Stimulated activated CD4-positive, alpha-beta T cell treated with anti-CD3 and anti-CD28 coated beads, Interleukin-4, amount 100 ng/mL, for 48 hours (primary cell): ENCODE measurements at regions not wholly inside any gene's neighbourhood (a gene's known extent, or its start where the extent isn't known, plus 50 kb on each side); places are given as distances from the start of the nearest gene placed in this dataset.

Experiments used
- DNase-seq, 2 donors: peaks; one replicate each; pipeline ENCODE4 v3.0.0-alpha.2; 2020; ENCODE audit warnings: low read depth in 2 of 2

DNA sequence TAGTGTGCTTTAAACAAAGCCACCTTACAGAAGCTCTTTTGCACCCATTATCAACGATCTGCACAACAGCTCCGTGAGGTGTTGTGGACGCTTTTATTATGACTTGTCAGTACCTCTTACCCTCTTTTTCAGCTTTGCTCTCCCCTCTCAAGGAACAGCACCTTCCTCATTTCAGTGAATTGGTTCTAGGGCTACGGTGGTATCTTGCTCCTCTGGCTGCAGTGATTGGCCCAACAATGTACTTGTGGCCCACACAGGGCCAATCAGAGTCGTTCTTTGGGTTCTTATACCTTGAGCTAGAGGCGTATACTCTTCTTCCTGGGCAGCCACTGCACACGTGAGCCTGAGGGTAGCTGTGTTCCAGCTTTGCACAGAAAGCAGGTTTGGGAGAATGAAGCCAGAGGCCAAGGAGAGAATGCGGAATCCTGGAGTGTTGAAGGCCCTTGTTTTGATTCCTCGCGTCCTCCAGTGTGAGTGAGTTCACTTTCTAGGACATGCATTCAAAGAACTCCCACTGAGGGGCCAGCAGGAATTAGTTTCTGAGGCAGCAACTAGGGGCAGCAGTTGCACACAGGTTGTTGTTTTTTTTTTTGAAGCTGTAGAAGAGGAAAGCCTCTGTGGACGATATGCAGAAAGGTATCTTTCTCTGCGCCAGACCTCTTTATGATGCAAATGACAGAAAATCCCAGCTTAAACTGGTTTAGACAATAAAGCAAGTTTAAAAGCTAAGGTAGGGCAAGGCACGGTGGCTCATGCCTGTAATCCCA is 49.8 kb upstream of the PDZD8 start:
- DNase-seq: no peak
